ENCODE measurements at regions not wholly inside any gene's neighbourhood (a gene's known extent, or its start where the extent isn't known, plus 50 kb on each side); places are given as distances from the start of the nearest gene placed in this dataset.

DNA sequence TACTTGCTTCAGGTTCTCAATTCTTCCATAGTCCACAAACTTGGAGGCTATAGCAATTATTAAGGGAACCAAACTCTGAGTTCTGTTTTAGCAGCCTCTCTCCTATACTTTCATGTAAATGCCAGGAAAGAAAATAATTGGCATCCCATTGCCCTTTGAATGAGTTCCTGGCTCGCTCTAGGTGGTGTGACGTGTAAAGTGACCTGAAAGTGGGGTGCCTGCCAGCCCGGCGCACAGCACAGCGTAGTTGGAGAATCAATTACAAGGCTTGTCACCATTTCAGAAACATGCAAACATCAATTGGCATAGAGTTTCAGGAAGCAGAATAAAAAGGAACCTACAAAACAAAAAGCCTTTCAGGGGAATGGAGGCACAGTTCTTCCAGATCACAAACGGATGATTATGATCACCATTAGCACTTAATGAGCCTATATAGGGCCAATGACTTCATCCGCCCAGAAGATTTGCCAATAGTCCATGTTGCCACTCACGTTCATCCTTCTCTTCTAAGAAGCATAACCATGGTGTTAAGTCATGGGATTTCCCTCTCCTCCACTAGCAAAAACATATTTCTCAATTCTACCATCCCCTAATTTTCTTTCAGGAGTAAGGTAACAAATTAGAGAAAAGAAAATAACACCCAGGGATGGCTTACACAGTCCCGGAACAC, 354.6 kb upstream of the ADGRL2 start:
- FAIRE-seq (no peak), DNase-seq (ENCODE audit: low spot score) (no peak)

DNA sequence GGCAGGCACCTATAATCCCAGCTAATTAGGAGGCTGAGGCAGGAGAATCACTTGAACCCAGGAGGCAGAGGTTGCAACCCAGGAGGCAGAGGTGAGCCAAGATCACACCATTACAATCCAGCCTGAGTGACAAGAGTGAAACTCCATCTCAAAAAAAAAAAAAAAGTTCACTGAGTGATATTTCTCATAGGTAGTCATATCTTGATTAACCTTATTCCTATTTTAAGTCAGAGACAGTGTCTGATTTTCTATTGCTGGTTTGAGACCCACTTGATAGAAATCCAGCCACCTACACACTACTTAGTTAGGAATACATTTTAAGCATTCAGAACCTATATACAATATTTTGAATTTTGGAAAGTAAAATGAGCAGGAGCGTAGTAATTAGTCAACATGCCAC, 357.4 kb upstream of the ADGRL2 start:
- FAIRE-seq (no peak), DNase-seq (ENCODE audit: low spot score) (no peak)

DNA sequence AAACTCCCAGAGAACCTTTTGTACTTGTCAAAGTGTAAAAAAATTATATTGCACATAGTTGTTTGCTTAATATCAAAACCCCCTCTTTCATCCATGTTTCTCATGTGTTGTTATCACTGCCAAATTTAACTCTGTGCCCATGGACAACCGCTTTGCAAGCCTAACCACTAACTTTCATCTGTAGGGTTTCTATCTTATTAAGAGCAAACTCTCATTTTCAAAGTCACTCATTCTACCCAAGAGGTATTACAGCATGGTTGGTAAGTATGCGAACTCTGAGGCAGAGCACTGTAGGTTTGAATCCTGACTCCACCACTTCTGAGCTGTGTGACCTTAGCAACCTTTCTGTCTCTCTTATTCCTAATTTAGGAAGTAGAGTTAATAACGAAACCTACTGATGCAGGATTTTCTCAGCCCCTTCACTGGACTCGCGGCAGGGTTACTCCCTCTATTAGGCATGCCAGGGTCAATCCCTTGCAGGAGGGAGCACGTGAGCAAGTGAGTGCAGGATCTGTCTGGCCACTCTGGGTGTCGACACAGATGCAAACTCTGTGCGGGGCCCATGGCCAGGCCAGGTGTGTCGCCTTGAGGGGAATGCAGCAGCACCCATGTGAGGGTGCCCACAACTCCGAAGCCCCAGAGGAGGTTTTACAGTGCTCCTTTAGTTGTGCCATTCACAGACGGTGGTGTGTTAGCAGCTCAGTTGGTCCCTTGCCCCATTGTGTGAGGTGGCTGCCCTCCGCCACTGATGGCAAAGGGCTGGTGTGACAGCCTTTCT, 361.5 kb upstream of the ADGRL2 start:
- DNase-seq (ENCODE audit: low spot score) (no peak), FAIRE-seq (no peak)

DNA sequence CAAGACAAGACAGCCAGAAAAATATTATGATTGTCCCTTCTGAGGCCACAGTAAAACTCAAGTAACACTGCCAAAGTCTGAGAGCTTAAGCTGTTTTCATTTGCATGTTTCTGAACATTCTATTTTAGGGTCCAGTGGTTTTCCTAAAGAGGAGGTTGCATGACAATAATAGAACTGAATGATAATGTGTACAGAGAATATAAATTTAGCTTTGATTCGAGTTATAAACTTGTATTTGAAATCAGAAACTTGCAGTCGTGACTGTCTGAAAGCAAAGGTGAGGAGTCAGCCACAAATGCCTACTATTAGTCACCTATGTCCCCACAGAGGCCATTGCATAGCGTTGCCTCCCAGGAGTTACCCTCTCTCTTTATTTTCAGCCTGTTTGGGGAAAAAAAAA, 363.1 kb upstream of the ADGRL2 start:
- DNase-seq (ENCODE audit: low spot score), result no peak
- FAIRE-seq, result no peak

DNA sequence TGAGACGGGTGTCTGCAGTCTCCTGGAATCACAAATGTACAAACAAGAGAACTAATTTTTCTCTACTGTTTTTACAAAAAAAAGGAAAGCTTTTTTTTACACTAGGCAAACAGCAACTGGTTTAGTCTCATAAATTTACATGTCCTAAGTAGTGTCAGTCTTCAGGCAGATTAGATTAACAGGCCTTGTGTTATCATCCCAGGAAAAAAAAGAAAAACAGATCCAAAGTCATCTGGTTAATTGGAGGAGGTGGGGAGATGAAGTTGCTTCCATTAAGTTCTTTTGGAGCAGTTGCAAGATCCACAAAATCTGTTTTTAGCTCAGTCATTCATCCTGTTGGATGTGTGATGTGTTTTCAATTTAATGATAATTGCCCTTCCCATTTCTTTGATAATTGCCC, 363.5 kb upstream of the ADGRL2 start:
- FAIRE-seq (no peak), DNase-seq (ENCODE audit: low spot score) (no peak)

DNA sequence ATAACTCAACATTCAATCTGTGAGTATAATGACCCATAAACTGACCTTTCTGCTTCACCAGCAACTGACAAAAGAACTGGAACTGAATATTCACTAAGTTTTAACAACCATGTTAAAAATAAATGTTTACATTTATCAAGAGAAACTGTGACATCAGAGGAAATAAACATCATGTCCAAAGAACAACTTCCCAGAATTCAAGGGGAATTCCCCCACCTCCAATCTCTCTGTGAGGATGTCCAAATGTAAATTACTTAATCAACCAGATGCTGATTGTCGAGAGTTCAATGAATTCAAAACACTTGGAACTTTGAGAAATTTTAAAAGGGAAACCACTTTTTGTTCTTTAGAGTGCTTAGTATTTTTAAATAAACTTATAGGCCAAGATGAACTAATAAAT, 365.6 kb upstream of the ADGRL2 start:
- FAIRE-seq (no peak), DNase-seq (ENCODE audit: low spot score) (no peak)

DNA sequence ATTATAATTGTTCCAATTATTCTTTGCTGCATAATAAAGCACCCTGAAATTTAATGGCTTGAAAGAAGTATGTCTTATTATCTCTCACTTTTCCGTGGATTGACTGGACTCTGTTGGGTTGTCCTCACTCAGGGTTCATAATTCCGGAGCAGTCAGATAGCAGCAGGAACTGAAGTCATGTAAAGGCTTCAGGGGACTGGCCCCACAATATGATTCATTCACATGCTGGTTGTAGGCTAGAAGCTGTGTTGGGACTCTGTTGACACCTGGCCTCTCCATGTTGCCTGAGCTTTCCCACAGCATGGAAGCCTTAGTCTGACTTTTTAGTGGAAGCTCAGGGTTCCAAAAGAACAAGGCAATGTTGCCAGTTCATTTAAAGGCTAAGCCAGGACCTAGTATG, 367.1 kb upstream of the ADGRL2 start:
- DNase-seq (ENCODE audit: low spot score), result no peak
- FAIRE-seq, result no peak

DNA sequence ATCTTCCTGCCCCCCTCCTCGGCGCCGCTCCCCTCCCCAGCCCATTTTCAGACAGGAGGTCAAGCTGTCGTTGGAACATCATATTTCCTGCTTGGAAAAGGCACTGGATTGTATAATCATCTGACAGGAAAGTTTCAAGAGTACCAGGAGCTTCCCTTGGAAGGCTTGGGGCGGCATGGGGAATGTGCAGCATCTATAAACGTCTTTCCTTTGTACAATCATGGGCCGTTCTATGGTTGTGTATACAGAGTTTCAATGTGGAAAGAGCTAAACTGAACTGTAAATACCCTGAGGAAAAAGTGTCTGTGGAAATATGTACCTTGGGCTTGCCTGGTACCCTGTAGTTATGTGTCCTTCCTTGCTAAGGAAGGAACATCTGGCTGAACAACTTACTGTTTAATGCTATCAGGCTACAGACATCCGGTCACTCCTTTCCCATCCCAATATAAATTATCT, 368.1 kb upstream of the ADGRL2 start:
- no peak for FAIRE-seq
- DNase-seq (ENCODE audit: low spot score), result no peak

DNA sequence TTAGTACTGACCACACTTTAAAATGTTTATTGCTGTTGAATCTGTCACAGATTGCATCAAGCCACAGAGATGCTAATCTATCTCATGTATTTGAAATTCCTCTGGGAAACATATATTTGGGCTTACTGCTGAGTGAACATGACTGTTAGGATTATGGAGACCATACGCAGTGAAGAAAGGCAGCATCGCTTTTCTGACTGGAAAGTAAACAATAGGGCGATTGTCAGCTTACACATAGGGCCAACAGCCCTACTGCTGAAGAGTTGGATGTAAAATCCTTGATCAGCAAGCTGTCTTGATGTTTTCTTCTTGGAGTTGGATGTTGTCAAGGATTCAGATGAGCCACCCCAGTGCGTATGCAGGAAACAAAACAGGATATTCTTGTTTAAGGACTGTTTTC, 368.7 kb upstream of the ADGRL2 start:
- no peak for DNase-seq (ENCODE audit: low spot score)
- FAIRE-seq, result no peak

DNA sequence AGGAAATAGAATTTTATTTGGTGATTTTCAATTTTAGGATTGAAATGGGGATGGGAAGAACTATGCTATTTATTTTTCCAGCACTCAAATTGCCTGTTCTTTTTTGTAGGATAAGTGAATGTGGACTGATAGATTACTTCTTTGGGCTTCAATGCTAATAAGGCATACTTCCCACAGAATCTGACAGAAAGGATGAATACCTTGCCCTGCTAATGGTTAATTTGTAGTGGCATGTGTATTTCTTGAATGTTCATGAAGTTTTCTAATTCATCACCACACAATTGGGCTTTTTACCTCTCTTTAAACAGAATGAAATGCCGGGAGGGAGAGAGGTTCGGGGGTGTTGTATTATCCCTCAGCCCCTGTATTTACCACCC, 369.1 kb upstream of the ADGRL2 start:
- DNase-seq (ENCODE audit: low spot score) (no peak), FAIRE-seq (no peak)

DNA sequence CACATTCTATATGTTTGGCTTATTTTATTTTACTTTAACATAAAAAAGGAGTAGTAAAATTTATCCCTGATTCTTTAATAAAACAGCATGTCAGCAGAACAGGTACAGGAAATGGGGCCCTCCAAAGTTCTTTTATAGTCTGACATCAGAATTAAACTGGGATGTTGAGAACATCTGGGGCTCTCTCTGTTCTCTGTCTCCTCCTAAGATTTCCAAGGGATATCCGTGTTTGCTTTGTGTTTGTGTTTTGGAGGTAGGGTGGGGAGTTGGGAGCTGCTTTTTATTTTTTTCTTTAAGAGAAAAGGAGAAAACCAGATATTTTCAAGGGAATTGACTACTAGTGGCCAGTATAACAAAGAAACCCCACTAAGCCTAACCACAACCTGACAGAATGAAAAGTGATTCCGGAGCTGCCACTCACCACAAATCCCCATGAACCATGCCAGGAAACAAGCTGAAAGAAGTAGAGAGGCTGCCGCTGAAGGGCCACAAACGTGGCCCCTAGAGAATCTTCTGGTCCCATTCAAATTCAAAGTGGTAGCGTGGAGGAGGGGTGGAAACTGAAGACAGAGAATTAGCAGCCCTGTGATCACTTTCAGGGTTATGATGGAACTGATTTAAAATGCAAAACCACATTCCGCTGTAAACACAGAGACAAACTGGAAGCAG, 369.6 kb upstream of the ADGRL2 start:
- no peak for FAIRE-seq
- DNase-seq (ENCODE audit: low spot score), result peak; percentile 6

DNA sequence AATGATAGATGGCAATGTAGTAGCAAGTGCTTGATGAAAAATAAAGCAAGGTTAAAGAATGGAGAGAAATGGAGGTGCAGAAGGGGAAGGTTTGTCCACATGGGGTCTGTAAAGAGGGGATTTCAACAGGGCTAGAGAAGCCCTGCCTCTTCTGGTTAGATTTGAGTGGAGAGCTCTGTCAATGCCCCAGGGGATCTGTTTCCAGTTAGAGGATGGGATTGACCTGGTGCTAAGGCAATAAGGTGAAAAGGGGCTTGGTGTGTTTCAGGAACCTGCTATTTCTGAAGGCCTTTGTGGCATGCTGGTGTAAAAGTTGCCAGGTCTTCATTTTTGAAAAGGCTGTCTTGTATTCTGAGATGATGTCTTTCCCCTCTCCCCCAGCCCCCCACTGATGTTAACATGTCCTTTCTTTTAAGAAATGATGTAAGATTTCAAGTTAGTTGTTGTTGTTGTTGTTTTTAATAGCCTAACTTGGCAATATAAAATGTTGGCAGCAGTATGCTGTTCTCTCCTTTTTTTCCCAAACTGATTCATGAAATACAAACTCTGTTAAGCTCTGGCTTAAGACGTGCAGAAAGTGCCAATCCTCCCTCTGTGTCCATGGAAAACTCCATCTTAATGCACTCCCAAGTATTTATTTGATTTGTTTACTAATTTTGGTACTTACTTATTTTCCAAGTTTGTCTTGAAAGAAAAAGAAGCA, 370.3 kb upstream of the ADGRL2 start:
- DNase-seq (ENCODE audit: low spot score), result no peak
- no peak for FAIRE-seq

DNA sequence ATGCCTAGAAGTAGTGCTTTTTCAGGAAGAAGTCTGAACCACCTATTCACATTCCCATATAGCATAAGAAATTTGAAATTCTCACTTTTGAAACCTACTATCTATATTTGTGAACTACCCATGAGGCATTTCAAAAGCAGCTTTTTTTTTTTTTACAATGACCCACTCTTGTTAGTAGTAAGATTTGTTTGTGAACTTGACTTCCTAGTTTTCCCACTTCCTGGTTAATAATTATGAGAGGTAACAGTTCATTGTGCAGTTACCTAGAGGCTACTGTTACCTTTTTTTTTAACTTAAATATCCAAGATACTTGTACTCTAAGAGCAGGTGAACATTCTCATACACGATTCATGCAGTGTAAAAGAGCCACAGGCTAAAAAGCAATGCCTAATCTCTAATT, 371.7 kb upstream of the ADGRL2 start:
- DNase-seq (ENCODE audit: low spot score) (no peak), FAIRE-seq (no peak)

DNA sequence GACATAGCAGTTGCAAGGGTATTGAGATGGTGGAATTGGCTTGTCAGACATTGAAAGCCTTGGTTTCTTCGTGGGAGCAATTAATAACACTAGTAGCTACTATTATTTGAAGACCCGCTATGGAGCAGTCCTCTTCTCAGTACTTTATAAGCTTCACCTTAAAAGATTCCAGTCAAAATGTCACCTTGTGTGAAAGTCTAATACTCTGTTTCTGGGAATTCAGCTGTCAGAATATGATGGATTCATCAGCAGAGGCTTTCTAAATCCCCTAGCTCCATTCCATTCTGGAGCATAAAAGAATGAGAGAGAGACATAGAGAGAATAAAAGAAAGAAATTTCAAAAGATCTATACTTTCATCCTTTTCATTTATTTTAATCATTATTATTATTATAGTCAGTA, 375.9 kb upstream of the ADGRL2 start:
- DNase-seq (ENCODE audit: low spot score) (no peak), FAIRE-seq (no peak)

DNA sequence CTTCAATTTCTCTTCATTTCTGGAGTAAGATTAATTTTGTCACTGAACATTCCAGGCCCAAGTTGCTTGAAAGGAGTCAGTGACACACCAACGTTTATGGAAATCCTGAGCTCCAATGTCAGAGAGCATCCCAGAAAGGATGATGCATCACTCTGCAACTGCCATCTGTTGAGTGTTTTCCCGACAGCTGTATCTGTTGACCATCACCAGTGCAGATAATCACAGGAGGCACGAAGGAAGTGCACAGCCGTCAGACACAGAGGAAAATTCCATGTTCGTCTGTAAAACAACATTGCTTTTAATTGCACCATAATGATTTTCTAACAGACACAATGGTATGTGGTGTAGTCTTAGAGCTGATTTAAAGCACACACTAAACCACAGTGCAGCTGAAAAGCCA, 376.7 kb upstream of the ADGRL2 start:
- DNase-seq (ENCODE audit: low spot score), result no peak
- FAIRE-seq, result no peak

DNA sequence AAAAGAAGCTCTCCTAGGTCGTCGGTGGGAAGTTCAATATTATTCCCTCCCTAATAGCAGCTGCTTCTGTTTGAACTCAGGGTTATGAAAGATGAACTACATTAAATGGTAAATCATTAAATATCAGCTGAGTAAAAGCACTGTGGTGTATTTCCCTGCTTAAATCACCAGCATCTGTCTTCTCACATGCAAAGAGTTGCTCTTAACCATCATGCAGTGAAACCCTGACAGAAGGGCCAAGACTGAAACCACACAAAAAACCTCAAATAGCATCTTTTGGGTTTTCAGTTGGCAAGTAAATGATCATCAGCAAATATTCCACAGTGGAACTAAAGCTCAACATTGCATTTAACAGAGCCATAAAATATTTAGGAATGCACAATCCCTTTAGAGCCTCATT, 380.0 kb upstream of the ADGRL2 start:
- no peak for FAIRE-seq
- no peak for DNase-seq (ENCODE audit: low spot score)

DNA sequence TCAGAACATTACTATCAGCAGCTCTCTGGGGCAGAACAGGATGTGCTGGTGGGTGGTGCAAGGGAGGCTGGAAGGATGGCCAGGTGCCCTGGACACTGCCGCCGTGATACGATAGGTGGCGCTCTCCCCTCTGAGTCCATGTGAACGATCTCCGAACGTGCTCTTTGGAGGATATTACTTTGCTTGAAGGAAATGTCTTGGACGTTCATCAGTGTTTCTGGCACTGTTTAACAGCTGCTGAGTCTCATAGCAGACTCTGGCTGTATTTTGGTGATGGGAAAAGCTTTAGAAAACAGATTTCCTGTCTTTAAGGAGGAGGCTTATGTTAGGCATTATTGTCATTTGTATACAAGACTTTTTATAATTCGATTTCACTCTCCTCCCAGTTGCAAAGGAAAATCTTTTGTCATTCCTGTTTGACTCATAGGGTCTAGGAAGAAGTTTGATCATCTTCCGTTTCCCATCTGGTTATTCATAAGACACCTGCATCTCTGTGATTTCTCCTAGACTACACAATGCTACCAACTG, 386.2 kb upstream of the ADGRL2 start:
- DNase-seq (ENCODE audit: low spot score), result peak; percentile 52
- no peak for FAIRE-seq

DNA sequence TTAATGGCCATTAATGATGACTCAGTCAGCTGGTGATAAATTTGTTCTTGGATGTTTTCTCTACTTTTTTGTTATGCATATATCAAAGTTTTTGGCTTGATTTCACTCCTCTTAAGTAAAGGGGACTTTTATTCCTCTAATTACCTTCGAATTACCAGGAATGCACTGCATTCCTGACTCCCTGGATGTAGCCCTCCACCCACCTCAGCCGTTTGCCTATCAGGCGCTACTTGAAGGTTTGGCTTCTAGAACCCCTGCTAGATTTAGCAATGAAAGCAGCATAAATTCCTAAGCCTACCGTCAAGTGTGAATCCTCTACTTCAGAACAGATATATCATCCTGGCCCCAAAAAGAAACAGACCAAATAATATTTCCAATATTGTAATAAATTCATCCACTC, 387.8 kb upstream of the ADGRL2 start:
- DNase-seq (ENCODE audit: low spot score), result no peak
- no peak for FAIRE-seq

DNA sequence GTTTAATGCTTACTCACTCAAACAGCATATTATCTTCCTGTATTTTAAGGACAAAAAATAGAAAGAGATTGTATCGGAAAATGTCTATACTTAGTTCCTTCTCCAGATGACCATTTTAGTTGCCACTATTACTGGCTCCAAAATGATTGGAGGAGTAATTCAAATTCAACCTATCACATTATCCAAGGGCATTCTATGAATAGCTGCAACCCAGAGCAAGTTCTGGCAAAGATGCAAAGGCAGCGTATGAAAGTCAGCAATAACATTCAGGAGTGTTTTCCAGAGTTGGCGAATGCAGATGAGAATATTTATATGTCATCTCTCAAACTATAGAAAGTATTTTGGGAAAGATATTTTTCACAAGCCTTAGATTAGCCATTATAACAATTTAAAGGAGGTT, 389.8 kb upstream of the ADGRL2 start:
- no peak for DNase-seq (ENCODE audit: low spot score)
- FAIRE-seq, result no peak

DNA sequence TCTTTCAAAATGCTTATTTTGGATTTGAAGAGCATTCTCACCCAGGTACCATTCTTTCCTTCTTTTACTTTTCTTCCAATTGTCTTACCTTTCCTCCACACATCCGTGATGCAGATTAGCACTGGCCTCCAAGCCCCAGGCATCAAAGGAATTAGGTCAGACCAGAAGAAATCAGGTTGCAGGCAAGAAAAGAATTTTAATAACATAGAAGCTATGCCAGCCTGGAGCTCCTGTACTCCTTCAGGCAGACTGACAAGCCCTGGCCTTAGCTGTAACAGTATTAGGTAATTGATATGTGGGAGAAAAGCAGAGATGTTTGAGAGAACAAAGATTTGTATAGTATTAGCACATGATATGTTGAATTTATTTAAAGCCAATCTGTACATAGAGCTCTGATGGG, 390.4 kb upstream of the ADGRL2 start:
- FAIRE-seq, result no peak
- no peak for DNase-seq (ENCODE audit: low spot score)

DNA sequence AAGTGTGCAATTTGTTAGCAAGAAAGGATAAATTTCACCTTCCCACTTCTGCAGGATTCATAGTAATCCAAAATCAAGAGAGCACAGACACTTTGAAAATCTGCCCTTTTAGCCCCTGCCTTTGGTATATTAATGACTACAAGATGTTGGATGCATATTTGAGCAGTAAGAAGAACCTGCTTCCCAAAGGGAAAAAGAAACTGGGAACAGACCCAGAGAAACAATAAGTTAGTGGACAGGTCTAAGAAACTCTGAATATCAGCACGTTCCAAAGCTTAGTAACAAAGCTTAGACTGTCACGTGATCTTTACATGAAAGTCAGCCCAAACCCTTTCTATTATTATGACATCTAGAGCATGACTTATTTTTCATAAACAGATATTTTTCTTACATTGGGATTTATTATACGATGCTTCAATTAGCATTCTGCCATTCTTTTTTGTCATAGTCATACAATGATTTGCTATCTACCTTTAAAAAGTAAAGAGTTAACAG, 390.9 kb upstream of the ADGRL2 start:
- no peak for FAIRE-seq
- no peak for DNase-seq (ENCODE audit: low spot score)

DNA sequence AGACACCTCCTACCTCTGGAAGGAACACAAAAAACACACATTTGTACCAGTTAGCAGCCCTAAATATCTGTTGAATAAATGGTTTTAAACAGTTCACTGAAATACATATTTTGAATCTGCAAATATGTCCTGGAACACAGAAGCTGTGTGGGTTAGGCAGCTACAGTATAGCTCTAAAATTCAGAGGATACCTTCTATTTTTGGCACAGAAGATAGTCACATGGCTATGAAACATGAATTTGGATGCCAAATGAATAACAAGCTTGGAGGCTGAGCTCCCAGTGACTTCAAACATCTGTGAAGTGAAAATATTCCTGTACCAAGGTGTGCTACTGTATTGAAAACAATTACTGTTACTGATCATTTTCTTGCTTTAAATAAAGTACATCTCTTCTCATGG, 391.5 kb upstream of the ADGRL2 start:
- DNase-seq (ENCODE audit: low spot score), result no peak
- FAIRE-seq, result no peak

All from urothelium cell line (cell line).